SK-N-SH treated with all-trans-retinoic acid at 6 μM for 48 hours (cell line): ENCODE measurements at regions not wholly inside any gene's neighbourhood (a gene's known extent, or its start where the extent isn't known, plus 50 kb on each side); places are given as distances from the start of the nearest gene placed in this dataset.

Source experiments
- ATAC-seq: fragments of 200-7000 bp; cut with Tn5 transposase; 3 replicates; pipeline ENCODE4 v1.9.1; 2020; ENCODE audit warnings: mild to moderate bottlenecking, moderate library complexity
- ARNTL ChIP-seq: fragments of 450-650 bp; formaldehyde crosslinking; IDR thresholded peaks from 2 replicates; pipeline ENCODE4 v1.5.0; 2020; ENCODE audit warnings: low read depth, mild to moderate bottlenecking, moderate library complexity, borderline replicate concordance
- BACH2 ChIP-seq: fragments of 250-450 bp; sonication (Bioruptor Pico); IDR thresholded peaks from 2 replicates; pipeline ENCODE4 v1.9.0; 2021; ENCODE audit warnings: mild to moderate bottlenecking, borderline replicate concordance
- CREB5 ChIP-seq: fragments of 250-450 bp; sonication (Bioruptor Pico); IDR thresholded peaks from 2 replicates; pipeline ENCODE4 v1.5.1; 2020; ENCODE audit warnings: low read depth, mild to moderate bottlenecking, moderate library complexity
- CSDC2 ChIP-seq: fragments of 250-450 bp; sonication (Bioruptor Pico); IDR thresholded peaks from 2 replicates; pipeline ENCODE4 v1.5.0; 2020; ENCODE audit warnings: mild to moderate bottlenecking, moderate library complexity
- CSRNP3 ChIP-seq: fragments of 250-450 bp; sonication (Bioruptor Pico); IDR thresholded peaks from 2 replicates; pipeline ENCODE4 v1.5.1; 2021; ENCODE audit warnings: mild to moderate bottlenecking, moderate library complexity
- ESRRG ChIP-seq: fragments of 250-450 bp; sonication (Bioruptor Pico); IDR thresholded peaks from 2 replicates; pipeline ENCODE4 v1.6.1; 2021; ENCODE audit warnings: mild to moderate bottlenecking
- GLIS3 ChIP-seq: fragments of 250-450 bp; sonication (Bioruptor Pico); IDR thresholded peaks from 2 replicates; pipeline ENCODE4 v1.5.0; 2020; ENCODE audit warnings: mild to moderate bottlenecking, moderate library complexity
- ISL1 ChIP-seq: fragments of 250-450 bp; sonication (Bioruptor Pico); IDR thresholded peaks from 2 replicates; pipeline ENCODE4 v2.1.2; 2022; ENCODE audit warnings: mild to moderate bottlenecking, moderate library complexity
- OSR1 ChIP-seq: fragments of 250-450 bp; sonication (Bioruptor Pico); IDR thresholded peaks from 2 replicates; pipeline ENCODE4 v1.8.0; 2022; ENCODE audit warnings: moderate library complexity, mild to moderate bottlenecking, inconsistent platforms
- POU6F1 ChIP-seq: fragments of 250-450 bp; sonication (Bioruptor Pico); IDR thresholded peaks from 2 replicates; pipeline ENCODE4 v1.8.0; 2021; ENCODE audit warnings: low read depth, mild to moderate bottlenecking, moderate library complexity, borderline replicate concordance
- PPARA ChIP-seq: fragments of 250-450 bp; sonication (Bioruptor Pico); IDR thresholded peaks from 2 replicates; pipeline ENCODE4 v1.5.0; 2020; ENCODE audit warnings: mild to moderate bottlenecking, borderline replicate concordance
- TCF4 ChIP-seq: fragments of 250-450 bp; sonication (Bioruptor Pico); IDR thresholded peaks from 2 replicates; pipeline ENCODE4 v1.8.0; 2021; ENCODE audit warnings: mild to moderate bottlenecking, moderate library complexity, borderline replicate concordance
- TOX ChIP-seq: fragments of 250-450 bp; sonication (Bioruptor Pico); IDR thresholded peaks from 2 replicates; pipeline ENCODE4 v1.8.0; 2021; ENCODE audit warnings: mild to moderate bottlenecking, moderate library complexity, borderline replicate concordance
- TSHZ2 ChIP-seq: fragments of 250-450 bp; sonication (Bioruptor Pico); IDR thresholded peaks from 2 replicates; pipeline ENCODE4 v1.5.0; 2020; ENCODE audit warnings: mild to moderate bottlenecking, moderate library complexity
- ZC3H10 ChIP-seq: fragments of 250-450 bp; sonication (Bioruptor Pico); IDR thresholded peaks from 2 replicates; pipeline ENCODE4 v1.5.1; 2021; ENCODE audit warnings: mild to moderate bottlenecking, moderate library complexity
- ZFP3 ChIP-seq: fragments of 250-450 bp; sonication (Bioruptor Pico); IDR thresholded peaks from 2 replicates; pipeline ENCODE4 v1.5.0; 2020; ENCODE audit warnings: mild to moderate bottlenecking, moderate library complexity
- ZNF565 ChIP-seq: fragments of 450-650 bp; formaldehyde crosslinking; conservative IDR thresholded peaks from 2 replicates; pipeline ENCODE4 v1.5.0; 2020; ENCODE audit warnings: low read depth, mild to moderate bottlenecking, moderate library complexity
- ZNF70 ChIP-seq: fragments of 450-650 bp; formaldehyde crosslinking; IDR thresholded peaks from 2 replicates; pipeline ENCODE4 v1.5.0; 2020; ENCODE audit warnings: mild to moderate bottlenecking, moderate library complexity
- ZNF8 ChIP-seq: fragments of 450-650 bp; formaldehyde crosslinking; IDR thresholded peaks from 2 replicates; pipeline ENCODE4 v1.5.0; 2020; ENCODE audit warnings: mild to moderate bottlenecking, moderate library complexity

- TF ChIP-seq TSHZ2 (CRISPR knock-in tag): no peak
- no peak for TF ChIP-seq GLIS3 (CRISPR knock-in tag)
Measured at GRCh38 chr5:159702301-159702700, 214.0 kb upstream of the ADRA1B start (continued).

GRCh38 chr5:159702826-159703225, 213.5 kb upstream of the ADRA1B start:
- no peak for ATAC-seq
- TF ChIP-seq TSHZ2 (CRISPR knock-in tag) (no peak), ZFP3 (CRISPR knock-in tag) (no peak), BACH2 (no peak), ZNF8 (CRISPR knock-in tag) (no peak), CSRNP3 (CRISPR knock-in tag) (no peak), OSR1 (no peak), CSDC2 (no peak), ZNF70 (no peak), ARNTL (CRISPR knock-in tag) (no peak)

- TF ChIP-seq CREB5 (CRISPR knock-in tag) (no peak), TOX (CRISPR knock-in tag) (no peak), ZNF565 (CRISPR knock-in tag) (no peak), GLIS3 (CRISPR knock-in tag) (no peak), ESRRG (no peak), ZNF70 (no peak), TSHZ2 (CRISPR knock-in tag) (no peak), BACH2 (no peak), ZC3H10 (CRISPR knock-in tag) (no peak), CSRNP3 (CRISPR knock-in tag) (no peak), PPARA (CRISPR knock-in tag) (no peak), ZNF8 (CRISPR knock-in tag) (no peak), POU6F1 (no peak), ISL1 (CRISPR knock-in tag) (no peak), OSR1 (no peak), TCF4 (CRISPR knock-in tag) (no peak)
- ATAC-seq: peak; percentile 51
Measured at GRCh38 chr5:159704160-159704559, 212.1 kb upstream of the ADRA1B start.
